GM19351 (cell line): ENCODE measurements at regions not wholly inside any gene's neighbourhood (a gene's known extent, or its start where the extent isn't known, plus 50 kb on each side); places are given as distances from the start of the nearest gene placed in this dataset.
"Not testable (repeated sequence)": the region's sequence is repeated elsewhere in the genome, so short reads cannot be mapped to it uniquely, and the experiment has no call there.

Source experiments
- ATAC-seq: cut with Tn5 transposase; IDR thresholded peaks from one replicate; pipeline ENCODE4 v1.9.1; 2021; ENCODE audit warnings: mild to moderate bottlenecking, moderate library complexity; ENCODE audit not compliant: unreplicated experiment

DNA sequence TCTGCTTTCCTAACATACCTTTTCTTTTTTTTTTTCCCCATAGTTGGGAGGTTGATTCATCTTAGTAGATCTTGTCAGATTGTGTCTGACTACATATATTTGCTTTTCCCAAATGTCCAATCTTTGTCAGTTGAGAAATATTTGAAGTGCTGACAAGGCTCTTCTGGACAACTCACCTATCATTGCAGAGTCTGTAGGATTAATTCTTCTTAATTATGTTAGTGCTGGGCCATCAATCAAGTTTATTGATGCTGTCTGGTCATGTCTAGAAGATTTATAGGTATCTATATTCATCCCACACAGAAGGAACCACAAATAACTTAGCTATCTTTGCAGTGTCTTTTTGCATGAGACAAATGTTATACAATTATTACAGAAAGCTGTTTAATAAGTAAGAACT lies 310.6 kb downstream of the ACTR3B start:
- ATAC-seq = no peak

DNA sequence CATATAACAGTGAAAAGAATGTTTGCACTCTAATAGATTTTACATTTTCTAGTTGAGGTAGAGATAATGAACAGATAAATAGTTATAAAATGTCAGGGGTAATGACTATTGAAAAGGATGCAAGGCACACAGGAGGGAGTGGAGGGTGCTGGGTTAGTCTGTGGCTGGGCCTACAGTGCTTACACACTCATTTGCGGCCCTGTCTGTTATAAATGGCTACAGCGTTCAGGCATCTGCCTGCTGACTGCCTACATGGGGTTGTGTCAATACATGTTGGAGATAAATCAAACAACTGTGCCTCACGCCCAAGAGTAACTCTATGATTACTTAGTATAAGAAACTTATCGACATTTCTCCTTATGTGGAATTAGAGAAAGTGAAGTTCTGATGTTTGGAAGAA lies 313.3 kb downstream of the ACTR3B start:
- no peak for ATAC-seq

DNA sequence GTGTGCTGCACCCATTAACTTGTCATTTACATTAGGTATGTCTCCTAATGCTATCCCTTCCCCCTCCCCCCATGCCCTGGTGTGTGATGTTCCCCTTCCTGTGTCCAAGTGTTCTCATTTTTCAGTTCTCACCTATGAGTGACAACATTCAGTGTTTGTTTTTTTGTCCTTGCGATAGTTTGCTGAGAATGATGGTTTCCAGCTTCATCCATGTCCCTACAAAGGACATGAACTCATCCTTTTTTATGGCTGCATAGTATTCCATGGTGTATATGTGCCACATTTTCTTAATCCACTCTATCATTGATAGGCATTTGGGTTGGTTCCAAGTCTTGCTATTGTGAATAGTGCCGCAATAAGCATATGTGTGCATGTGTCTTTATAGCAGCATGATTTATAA lies 316.7 kb downstream of the ACTR3B start:
- ATAC-seq = not testable (repeated sequence)

DNA sequence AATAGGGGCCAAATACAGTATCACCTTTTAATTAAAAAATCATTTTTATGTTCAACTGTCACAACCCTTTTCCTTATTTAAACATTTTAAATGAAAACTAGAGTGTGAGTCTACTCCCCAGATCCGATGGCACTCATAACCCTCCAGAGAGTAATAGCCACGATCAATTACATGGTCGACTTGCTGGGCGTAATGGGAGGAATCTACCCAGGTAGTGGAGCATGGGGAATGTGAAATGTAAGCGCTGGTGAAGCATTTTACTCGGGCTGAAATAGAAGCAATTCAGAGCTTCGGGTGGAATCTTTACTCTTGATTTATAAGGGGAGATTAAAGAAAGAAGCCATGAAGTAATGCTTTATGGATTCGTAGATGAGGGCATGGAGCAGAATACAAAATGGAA lies 321.9 kb downstream of the ACTR3B start:
- ATAC-seq = no peak

DNA sequence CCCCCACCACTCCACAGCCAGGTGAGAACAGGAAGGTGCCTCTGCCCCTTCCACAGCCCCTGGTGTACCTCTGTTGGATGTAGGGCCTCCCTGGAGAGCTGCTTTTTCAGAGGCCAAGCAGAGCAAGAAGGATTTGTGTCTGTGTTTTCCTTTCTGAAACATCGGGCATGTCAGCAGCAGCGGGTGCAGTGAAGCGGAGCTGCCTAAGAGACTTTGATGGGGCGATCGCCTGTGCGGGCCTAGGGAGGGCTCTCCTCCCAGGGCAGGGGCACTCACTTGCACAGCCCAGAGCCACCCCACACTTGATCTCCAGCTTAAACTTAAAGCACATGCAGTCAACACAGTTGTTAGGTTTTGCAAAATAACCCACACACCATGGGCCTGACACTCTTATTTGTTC lies 324.7 kb downstream of the ACTR3B start:
- no peak for ATAC-seq

DNA sequence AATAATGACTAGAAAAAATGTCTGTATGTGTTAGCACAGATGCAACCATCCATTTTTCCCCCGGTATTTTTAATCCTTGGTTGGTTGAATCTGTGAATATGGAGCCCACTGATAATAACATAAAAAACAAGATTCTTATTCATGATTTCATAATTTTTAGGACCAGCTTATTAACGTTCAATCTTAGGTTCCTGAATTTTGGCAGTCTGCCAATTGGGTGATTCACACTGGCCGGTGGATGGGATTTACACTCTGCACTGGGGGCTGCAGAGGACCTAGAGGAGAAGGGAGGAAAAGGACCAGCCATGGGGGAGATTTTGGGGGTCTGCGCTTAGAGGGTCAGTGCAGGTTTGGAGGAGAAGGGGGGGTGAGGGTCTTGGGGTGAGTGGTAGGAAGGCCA lies 327.9 kb downstream of the ACTR3B start:
- ATAC-seq = no peak

DNA sequence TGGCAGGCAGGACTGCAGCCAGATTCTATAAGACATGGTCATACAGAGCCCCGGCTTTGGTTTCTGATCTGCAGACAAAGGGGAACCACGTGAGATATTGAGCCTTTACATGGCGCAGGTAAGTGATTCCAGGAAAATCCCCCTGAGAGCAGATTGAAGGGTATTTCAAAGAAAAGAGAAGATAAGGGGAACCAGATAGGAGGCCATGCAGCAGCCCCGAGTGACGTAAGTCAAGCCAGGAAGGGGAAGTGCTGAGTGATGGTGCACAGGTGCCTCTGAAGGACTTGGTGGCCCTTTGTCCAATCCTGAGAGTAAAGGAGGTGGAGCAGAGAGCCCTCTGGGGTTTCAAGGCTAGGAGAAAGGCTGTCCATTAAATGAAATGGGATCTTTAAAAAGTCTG lies 329.0 kb downstream of the ACTR3B start:
- no peak for ATAC-seq

DNA sequence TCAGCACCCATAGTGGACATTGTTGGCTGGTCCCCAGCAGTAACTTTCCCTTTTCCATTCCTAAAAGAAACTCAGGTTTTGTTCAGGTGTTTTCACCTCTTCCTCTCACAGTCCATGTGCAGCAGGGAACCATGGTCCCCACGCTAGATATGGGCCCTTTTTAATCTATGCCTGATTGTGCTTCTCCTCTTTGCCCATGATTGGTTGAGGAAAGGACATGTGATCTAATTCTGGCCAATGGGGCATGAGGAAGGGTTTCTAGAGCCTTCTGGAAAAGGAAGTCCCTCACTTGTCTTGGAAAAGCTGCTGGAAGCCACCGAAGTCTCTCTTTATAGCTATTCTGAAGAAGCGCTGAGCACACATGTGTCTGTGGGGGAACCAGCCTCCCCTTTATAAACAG lies 330.7 kb downstream of the ACTR3B start:
- no peak for ATAC-seq

DNA sequence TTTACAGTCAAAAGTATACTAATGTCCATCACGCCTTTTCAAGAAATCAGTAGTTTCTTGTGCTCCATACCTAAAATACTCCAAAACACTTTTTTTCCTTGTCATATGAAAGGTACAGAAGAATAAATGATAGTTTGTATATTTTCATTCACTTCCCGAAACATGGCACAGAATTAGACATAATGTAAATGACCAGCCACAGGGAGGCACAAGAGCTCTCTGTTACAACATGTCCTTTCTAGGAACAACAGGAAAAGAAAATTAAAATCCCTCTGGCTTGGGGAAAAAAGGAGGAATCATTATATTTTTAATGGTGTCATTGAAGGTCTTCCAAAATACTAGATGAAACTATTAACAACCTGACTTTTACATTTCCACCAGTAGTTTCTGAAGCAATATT lies 331.2 kb downstream of the ACTR3B start:
- ATAC-seq = no peak

DNA sequence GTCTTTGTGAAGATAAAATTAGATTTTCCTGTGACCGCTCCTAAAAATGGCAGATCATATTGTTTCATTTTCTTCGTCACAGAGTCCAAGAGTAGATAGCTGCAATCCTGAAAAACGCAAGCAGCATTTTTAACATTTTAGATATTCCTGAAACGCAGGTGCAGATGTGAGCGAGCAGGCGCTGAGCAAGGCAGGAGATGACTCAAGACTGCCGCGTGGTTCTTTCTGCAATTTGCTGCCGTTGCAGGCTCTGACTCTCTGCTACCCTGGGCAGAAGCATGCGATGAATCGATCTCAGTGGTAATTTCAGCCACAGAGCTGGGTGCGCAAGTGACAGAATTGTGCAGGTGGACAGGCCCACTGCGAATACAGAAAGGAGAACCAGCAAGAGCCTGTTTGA lies 331.9 kb downstream of the ACTR3B start:
- no peak for ATAC-seq

DNA sequence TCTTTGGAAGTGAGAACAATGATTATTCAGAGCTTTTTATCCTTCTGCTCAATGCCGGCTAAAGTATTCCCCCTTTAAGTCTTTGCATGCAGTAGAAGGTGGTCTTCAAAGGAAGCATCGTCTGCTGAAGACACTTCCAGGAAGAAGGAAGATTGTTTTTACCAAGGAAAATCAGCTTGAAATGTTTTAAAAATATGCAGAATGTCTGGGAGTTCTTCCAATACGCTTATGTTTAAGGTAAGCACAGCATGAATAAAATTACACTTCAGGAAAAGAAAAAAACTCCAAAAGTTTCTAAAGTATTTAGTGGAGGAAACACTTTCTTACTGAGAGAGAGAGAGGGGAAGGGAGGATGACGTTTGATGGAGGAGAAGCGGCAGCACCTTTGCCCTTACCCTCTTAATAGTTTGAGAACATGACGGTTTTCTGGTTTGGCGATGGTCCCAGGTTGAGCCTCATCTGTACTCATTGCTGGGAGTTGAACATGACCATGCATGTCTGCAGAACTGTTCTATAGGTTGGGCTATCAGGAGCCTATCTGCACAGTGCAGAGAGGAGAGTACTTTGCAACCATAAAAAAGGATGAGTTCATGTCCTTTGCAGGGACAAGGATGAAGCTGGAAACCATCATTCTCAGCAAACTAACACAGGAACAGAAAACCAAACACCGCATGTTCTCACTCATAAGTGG lies 338.1 kb downstream of the ACTR3B start:
- ATAC-seq = no peak

DNA sequence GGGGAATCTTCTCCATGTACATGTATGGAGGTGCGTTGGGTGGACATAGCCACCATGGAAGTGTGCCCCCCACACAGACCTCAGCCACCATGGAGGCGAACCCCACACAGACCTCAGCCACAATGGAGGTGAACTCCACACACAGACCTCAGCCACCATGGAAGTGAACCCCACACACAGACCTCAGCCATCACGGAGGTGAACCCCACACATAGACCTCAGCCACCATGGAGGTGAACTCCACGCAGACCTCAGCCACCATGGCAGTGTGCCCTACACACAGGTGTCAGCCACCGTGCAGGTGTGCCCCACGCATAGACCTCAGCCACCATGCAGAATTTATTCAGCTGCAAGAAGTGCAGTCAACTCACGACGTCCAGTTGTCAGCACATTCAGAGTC lies 339.7 kb downstream of the ACTR3B start:
- ATAC-seq = no peak

DNA sequence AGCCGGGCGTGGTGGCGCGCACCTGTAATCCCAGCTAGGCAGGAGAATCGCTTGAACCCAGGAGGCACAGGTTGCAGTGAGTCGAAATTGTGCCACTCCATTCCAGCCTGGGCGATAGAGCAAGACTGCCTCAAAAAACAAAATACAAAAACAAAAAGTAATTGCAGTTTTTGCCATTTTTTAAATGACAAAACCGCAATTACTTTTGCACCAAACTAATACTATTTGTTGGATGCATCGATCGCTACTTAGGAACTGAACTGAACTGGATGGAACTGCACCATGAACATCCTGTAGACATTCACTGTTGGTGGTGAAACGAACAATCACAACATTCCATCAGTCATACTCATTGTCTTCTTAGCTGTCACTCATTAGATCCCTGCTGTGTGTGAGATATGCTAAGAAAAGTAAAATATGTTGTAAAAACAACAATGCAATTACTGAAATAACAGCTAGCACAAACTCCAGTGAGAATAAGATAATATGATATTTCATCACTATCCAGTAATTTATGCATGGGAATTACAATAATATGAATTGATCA lies 341.2 kb downstream of the ACTR3B start:
- ATAC-seq = no peak

DNA sequence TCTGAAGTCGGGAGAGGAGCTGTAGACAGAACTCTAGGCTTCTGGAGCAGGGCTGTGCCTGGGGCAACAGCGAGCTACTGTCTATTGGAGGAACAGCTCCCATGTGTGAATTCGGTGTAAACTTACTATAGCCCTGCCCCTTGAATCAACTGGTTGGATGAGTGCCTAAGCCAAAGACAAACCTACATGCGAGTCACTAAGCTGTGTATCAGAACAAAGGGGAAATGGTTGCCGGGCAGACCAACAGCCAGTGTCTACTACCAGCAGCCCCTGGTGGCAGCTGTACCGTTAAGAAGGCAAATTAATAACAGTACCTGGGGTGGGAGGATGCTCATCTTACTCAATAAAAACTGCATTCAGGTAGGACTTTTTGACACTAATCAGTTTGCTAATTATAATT lies 343.6 kb downstream of the ACTR3B start:
- ATAC-seq = no peak

DNA sequence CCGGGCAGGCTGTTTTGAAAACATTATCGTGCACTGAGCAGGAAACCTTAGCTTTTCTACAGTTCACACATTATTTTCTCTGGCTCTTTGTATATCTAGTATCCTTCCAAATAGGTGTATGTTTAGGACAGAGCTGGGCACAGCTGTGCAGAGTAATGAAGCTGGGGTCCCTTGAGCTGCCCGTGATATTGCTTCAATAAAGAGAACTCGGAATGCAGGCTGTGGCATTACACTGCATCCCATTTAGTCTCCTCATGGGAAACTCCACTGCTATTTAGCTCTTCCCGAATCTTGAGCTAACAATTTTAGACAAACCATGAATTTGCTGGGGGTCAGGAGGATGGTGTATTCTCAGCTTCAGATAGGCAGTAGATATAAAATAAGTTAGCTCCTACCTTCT lies 348.3 kb downstream of the ACTR3B start:
- ATAC-seq = no peak

DNA sequence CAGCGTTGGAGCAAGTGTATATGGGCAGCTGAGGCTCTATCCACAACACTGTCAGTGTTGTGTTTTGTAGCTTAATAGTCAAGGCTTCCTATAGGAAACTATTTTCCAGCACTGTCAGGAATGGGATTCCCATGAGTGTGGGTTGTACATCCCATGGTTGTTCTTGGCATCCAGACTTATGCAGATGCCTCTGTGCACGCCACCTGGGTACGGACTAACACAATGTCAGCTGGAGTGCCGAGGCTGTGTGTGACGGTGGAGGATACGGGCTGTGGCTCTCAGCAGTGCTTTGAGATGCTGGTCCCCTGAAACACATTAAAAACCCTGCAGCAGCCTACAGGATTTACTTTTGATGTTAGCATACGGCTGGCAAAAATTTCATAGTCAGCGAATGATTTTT lies 350.0 kb downstream of the ACTR3B start:
- no peak for ATAC-seq

DNA sequence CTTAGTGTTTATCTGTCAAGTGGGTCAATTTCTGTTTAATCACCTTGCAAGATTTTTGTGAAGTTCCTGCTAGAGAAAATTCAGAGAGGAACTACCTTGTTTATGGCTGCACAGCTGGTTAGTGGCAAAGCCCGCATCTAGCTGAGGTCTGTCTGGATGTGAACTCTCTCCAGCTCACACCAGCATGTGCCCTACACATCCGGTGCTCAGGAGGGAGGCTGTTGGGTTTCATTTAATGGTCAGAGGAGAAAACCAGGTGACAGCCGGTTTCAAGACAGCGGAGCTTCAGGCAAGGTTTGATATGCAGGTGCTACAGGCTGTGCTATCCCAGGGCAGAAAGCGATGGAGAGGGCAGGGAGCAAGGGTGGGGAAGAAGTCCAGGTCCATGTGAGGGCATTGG lies 351.1 kb downstream of the ACTR3B start:
- no peak for ATAC-seq

DNA sequence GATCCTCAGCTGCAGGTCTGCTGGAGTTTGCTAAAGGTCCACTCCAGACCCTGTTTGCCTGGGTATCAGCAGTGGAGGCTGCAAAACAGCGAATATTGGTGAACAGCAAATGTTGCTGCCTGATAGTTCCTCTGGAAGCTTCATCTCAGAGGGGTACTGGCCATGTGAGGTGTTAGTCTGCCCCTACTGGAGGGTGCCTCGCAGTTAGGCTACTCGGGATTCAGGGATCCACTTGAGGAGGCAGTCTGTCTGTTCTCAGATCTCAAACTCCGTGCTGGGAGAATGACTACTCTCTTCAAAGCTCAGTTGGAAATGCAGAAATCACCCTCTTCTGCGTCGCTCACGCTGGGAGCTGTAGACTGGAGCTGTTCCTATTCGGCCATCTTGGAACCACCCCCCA lies 362.7 kb downstream of the ACTR3B start:
- not testable (repeated sequence) for ATAC-seq

DNA sequence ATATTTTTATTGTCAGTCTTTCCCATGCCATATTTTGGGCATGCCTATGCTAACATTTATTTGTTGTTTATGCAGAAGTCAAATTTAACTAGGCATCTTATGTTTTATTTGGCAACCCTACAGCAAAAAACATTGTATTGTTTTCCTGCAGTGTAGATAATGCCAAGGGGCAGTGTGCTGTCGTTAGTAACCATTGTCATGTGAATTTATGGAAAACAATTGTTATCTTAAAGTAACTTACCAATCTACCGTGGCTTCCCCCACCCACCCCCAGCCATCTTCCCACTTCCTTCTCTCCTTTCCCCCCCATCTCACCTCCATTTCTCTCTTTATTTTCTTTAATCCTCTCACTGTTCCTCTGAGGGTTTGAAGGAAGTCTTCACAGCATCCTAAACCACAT lies 370.5 kb downstream of the ACTR3B start:
- no peak for ATAC-seq

DNA sequence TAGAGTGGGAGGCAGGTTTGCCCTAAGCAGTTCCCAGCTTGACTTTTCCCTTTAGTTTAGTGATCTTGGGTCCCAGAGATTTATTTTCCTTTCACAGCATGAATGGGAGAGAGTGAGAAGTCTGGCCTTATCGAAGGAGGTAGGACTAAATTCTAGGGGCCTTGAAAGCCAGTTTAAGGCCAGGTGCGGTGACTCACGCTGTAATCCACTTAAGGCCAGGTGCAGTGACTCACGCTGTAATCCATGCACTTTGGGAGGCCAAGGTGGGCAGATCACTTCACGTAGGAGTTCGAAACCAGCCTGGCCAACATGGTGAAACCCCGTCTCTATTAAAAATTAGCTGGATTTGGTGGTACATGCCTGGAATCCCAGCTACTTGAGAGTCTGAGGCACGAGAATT lies 392.2 kb downstream of the ACTR3B start:
- ATAC-seq = no peak

DNA sequence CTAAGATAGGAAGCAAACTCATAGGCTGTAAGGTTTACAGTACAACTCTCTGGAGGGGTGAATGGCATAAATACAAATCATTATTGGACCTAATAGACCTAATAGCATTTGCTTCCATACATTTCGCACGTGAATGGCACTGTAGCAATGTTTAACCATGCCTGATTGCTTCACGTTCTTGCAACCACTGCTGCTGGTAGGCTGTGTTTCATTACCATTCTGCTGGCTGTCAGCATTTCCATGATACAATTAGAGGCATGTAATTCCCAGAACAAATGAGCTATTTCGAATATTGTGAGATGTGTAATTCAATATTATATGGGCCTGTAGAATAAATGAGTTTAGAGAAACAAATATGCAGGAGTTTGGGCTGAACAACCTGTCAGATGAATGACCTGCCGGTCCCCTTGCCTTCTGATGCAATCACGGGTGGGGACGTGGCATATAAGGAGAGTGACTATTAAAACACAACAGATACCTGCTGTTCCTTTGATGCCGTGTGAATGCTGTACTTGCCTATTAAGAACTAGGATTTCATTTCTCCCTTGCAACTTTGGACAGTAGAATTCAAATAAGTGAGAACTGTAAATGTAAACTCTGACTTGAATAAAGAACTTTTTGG lies 393.4 kb downstream of the ACTR3B start:
- no peak for ATAC-seq

DNA sequence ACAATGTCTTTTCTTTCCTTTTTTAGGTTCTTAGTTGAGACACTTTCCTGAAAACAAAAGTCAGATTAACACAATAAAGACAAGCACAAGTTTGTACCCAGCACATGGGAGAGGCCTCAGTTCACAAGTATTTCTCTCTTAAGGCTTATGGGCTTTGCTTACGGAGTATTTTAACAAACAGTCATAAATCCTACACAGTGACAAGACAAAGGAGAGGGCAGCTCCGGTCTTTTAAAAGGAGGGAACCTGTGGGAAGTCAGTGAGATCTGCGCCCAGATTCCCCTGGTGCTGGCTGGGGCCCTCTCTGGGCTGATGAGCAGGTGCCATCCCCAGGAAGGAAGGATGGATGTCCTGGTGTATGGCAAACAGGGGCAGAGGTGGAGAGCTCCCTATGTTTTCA lies 398.6 kb downstream of the ACTR3B start:
- no peak for ATAC-seq

DNA sequence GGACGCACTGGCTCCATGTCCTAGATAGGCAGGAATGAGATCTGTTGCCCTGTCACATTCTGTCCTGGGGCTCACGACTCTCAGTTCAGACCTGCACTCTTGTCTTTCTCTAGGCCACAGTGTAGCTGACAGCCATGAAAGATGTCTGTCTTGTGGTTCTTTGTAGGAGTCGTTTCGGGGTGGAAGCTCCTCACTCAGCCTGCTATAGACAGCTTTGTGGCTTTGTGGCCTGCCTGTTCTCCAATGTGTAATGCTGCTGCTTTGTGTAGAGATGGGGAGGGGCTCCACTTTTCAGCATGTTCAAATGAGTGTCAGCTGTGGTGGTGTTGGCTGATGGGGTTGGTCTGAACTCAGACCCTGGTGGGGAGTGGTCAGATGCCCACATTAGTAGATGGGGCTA lies 410.7 kb downstream of the ACTR3B start:
- no peak for ATAC-seq
